DND-41 (cell line): ENCODE measurements at regions not wholly inside any gene's neighbourhood (a gene's known extent, or its start where the extent isn't known, plus 50 kb on each side); places are given as distances from the start of the nearest gene placed in this dataset.

ENCODE experiments used
- ATAC-seq: fragments of 200-7000 bp; cut with Tn5 transposase; 3 replicates; pipeline ENCODE4 v1.9.1; 2021; ENCODE audit warnings: low read depth; ENCODE audit not compliant: insufficient read depth
- DNase-seq: peaks from one replicate; pipeline ENCODE4 v3.0.0-alpha.2; 2020
- H2AFZ ChIP-seq: 2 replicates; pipeline ENCODE4 v1.6.0; 2012; ENCODE audit warnings: low read depth, low read length
- H3K27ac ChIP-seq: 2 replicates; pipeline ENCODE4 v1.5.1; 2012; ENCODE audit warnings: low read length, inconsistent platforms
- H3K27me3 ChIP-seq: fragments of 200-600 bp; sonication (generic); 2 replicates; pipeline ENCODE4 v1.6.0; 2012; ENCODE audit warnings: low read length, mild to moderate bottlenecking, inconsistent platforms; ENCODE audit not compliant: insufficient read depth, poor library complexity
- H3K36me3 ChIP-seq: 2 replicates; pipeline ENCODE4 v1.5.1; 2012; ENCODE audit warnings: low read length, inconsistent platforms; ENCODE audit not compliant: insufficient read depth
- H3K4me1 ChIP-seq: 2 replicates; pipeline ENCODE4 v1.5.1; 2012; ENCODE audit warnings: mild to moderate bottlenecking, low read length; ENCODE audit not compliant: insufficient read depth
- H3K4me2 ChIP-seq: 2 replicates; pipeline ENCODE4 v1.6.0; 2012; ENCODE audit warnings: mild to moderate bottlenecking, moderate library complexity, low read length, inconsistent platforms; ENCODE audit not compliant: insufficient read depth
- H3K4me3 ChIP-seq, 2 experiments: fragments of 200-600 bp in 1 of 2; shearing (Covaris generic) in 1 of 2; 2 replicates each; pipeline ENCODE4 v1.5.1; 2012 to 2016; ENCODE audit warnings: inconsistent platforms in 2 of 2, low read length in 2 of 2, mild to moderate bottlenecking in 2 of 2, low read depth in 1 of 2, moderate library complexity in 1 of 2
- H3K79me2 ChIP-seq: 2 replicates; pipeline ENCODE4 v1.6.0; 2012; ENCODE audit warnings: low read length, inconsistent platforms; ENCODE audit not compliant: insufficient read depth
- H3K9ac ChIP-seq: 2 replicates; pipeline ENCODE4 v1.6.0; 2012; ENCODE audit warnings: low read depth, mild to moderate bottlenecking, inconsistent platforms, low read length, moderate library complexity
- H3K9me3 ChIP-seq: 2 replicates; pipeline ENCODE4 v1.5.1; 2012; ENCODE audit warnings: low read length, moderate library complexity, mild to moderate bottlenecking, inconsistent platforms; ENCODE audit not compliant: insufficient read depth, severe bottlenecking
- H4K20me1 ChIP-seq: 2 replicates; pipeline ENCODE4 v1.6.0; 2012; ENCODE audit warnings: low read length; ENCODE audit not compliant: insufficient read depth
- EZH2 ChIP-seq: IDR thresholded peaks from 3 replicates; pipeline ENCODE4 v1.6.1; 2012; ENCODE audit warnings: borderline replicate concordance, low read depth, mild to moderate bottlenecking, moderate library complexity, low read length, inconsistent platforms; ENCODE audit not compliant: severe bottlenecking
- TF ChIP-seq, protein P1 (sequence below): IDR thresholded peaks from 2 replicates; pipeline ENCODE4 v1.5.1; 2012; ENCODE audit warnings: borderline replicate concordance, low read length, moderate library complexity, mild to moderate bottlenecking; ENCODE audit not compliant: poor library complexity, severe bottlenecking; ENCODE audit errors: extremely low read depth

GRCh38 chr12:97082029-97082428 is 175.0 kb downstream of the NEDD1 start:
- no peaks in the 10 kb centered on the region for H3K36me3 ChIP-seq
- ATAC-seq (no peak), DNase-seq (no peak)

GRCh38 chr12:97093187-97093683 is 186.2 kb downstream of the NEDD1 start:
- Histone ChIP-seq H3K4me2 (no peak overlapping the region), H2AFZ (no peak overlapping the region), H3K36me3 (no peaks in the 10 kb centered on the region), H4K20me1 (no peaks in the 10 kb centered on the region), H3K4me1 (no peaks in the 10 kb centered on the region), H3K9me3 (no peaks in the 10 kb centered on the region), H3K9ac (no peak overlapping the region), H3K4me3 (no peak overlapping the region), H3K79me2 (no peaks in the 10 kb centered on the region), H3K27me3 (no peaks in the 10 kb centered on the region), H3K27ac (no peak overlapping the region)
- no peak for TF ChIP-seq EZH2
- TF ChIP-seq, protein P1, sequence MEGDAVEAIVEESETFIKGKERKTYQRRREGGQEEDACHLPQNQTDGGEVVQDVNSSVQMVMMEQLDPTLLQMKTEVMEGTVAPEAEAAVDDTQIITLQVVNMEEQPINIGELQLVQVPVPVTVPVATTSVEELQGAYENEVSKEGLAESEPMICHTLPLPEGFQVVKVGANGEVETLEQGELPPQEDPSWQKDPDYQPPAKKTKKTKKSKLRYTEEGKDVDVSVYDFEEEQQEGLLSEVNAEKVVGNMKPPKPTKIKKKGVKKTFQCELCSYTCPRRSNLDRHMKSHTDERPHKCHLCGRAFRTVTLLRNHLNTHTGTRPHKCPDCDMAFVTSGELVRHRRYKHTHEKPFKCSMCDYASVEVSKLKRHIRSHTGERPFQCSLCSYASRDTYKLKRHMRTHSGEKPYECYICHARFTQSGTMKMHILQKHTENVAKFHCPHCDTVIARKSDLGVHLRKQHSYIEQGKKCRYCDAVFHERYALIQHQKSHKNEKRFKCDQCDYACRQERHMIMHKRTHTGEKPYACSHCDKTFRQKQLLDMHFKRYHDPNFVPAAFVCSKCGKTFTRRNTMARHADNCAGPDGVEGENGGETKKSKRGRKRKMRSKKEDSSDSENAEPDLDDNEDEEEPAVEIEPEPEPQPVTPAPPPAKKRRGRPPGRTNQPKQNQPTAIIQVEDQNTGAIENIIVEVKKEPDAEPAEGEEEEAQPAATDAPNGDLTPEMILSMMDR = no peak
- DNase-seq = no peak
- no peak for ATAC-seq

More at GRCh38 chr12:97082029-97082428, 175.0 kb downstream of the NEDD1 start:
- H3K9ac ChIP-seq = no peak overlapping the region
- no peaks in the 10 kb centered on the region for H3K79me2 ChIP-seq
- H3K4me3 ChIP-seq = no peak overlapping the region
- H3K9me3 ChIP-seq = no peaks in the 10 kb centered on the region
- H3K4me1 ChIP-seq = no peaks in the 10 kb centered on the region
- H3K27ac ChIP-seq = no peak overlapping the region
- no peaks in the 10 kb centered on the region for H4K20me1 ChIP-seq
- no peak overlapping the region for H3K4me2 ChIP-seq
- H3K27me3 ChIP-seq = no peaks in the 10 kb centered on the region
- H2AFZ ChIP-seq = no peak overlapping the region
- TF ChIP-seq, protein P1 = no peak
- no peak for TF ChIP-seq EZH2

GRCh38 chr12:97097734-97098133 is 190.7 kb downstream of the NEDD1 start:
- no peaks in the 10 kb centered on the region for H4K20me1 ChIP-seq
- H3K4me3 ChIP-seq = no peak overlapping the region
- H3K27ac ChIP-seq = no peak overlapping the region
- H3K9ac ChIP-seq = no peak overlapping the region
- no peaks in the 10 kb centered on the region for H3K4me1 ChIP-seq
- no peak for TF ChIP-seq EZH2
- TF ChIP-seq, protein P1 = no peak
- ATAC-seq (no peak), DNase-seq (no peak)
- no peaks in the 10 kb centered on the region for H3K36me3 ChIP-seq
- no peaks in the 10 kb centered on the region for H3K9me3 ChIP-seq
- no peaks in the 10 kb centered on the region for H3K27me3 ChIP-seq
- H3K79me2 ChIP-seq = no peaks in the 10 kb centered on the region
- no peak overlapping the region for H2AFZ ChIP-seq
- no peak overlapping the region for H3K4me2 ChIP-seq

DNA sequence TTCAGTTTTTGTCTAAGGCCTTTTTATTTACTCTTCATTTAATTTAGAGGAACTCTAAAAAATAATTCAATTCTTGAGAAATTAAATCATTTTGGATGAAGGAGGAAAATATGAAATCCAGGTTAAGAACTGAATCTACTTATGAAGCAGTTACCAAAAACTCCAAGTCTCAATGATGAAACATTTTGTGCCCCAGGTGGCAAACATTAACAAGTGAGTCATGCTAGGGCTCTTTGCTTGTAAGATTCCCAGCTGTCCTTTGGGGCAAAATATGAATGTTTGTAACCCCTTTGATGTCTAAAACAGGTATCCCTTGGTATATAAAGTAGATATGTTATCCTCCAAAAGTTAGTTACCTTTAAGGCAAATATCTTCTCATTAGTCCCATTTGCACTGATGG is 202.4 kb downstream of the NEDD1 start:
- H3K9ac ChIP-seq = no peak overlapping the region
- no peak overlapping the region for H3K4me2 ChIP-seq
- no peaks in the 10 kb centered on the region for H4K20me1 ChIP-seq
- H3K27me3 ChIP-seq = no peaks in the 10 kb centered on the region
- no peak for TF ChIP-seq EZH2
- TF ChIP-seq, protein P1 = no peak
- H3K4me1 ChIP-seq = no peaks in the 10 kb centered on the region
- no peaks in the 10 kb centered on the region for H3K36me3 ChIP-seq
- ATAC-seq = no peak
- H3K27ac ChIP-seq = no peak overlapping the region
- H3K4me3 ChIP-seq = no peak overlapping the region
- no peak overlapping the region for H2AFZ ChIP-seq
- H3K9me3 ChIP-seq = no peaks in the 10 kb centered on the region
- no peak for DNase-seq
- no peaks in the 10 kb centered on the region for H3K79me2 ChIP-seq
